HL-60 (cell line): ENCODE measurements at regions not wholly inside any gene's neighbourhood (a gene's known extent, or its start where the extent isn't known, plus 50 kb on each side); places are given as distances from the start of the nearest gene placed in this dataset.
"Not testable (repeated sequence)": the region's sequence is repeated elsewhere in the genome, so short reads cannot be mapped to it uniquely, and the experiment has no call there.

Experiments
- DNase-seq, 2 experiments: peaks; one replicate each; pipeline ENCODE4 v3.0.0-alpha.2; 2010 to 2020; ENCODE audit warnings: low read depth in 1 of 2, low spot score in 1 of 2
- H3K27ac ChIP-seq: fragments of 250-450 bp; sonication (Bioruptor Pico); replicated peaks from 2 replicates; pipeline ENCODE4 v1.5.1; 2020; ENCODE audit warnings: mild to moderate bottlenecking, moderate library complexity
- H3K27me3 ChIP-seq: fragments of 250-450 bp; sonication (Bioruptor Pico); 2 replicates; pipeline ENCODE4 v1.5.1; 2021; ENCODE audit warnings: mild to moderate bottlenecking, moderate library complexity; ENCODE audit not compliant: insufficient read depth, poor library complexity, severe bottlenecking
- H3K4me3 ChIP-seq: replicated peaks from 2 replicates; pipeline ENCODE4 v1.5.1; 2011; ENCODE audit warnings: mild to moderate bottlenecking, control low read depth, low read length; ENCODE audit not compliant: insufficient read depth

- H3K27me3 ChIP-seq, DNase-seq, H3K27ac ChIP-seq, H3K4me3 ChIP-seq: not testable (repeated sequence)
Observed at GRCh38 chr1:146284760-146285159, 55.9 kb upstream of the NOTCH2NLA start.

DNA sequence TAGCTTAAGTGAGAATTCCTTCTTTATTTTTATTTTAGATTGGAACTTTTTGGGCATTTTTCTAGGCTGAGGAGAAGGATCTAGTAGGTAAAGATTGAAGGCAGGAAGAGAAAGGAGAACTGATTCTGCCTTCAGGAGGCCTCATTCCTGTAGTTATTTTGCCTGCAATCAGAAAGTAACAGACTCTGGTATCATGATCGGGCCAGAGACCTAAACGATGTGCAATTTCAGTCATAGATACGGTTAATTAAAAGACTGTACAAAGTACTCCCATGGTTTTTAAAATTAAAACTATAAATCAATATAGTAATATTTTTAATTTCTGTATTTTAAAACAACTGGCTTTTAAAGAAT, 54.7 kb upstream of the NOTCH2NLA start:
- H3K27me3 ChIP-seq, H3K4me3 ChIP-seq, H3K27ac ChIP-seq, DNase-seq: not testable (repeated sequence)

DNA sequence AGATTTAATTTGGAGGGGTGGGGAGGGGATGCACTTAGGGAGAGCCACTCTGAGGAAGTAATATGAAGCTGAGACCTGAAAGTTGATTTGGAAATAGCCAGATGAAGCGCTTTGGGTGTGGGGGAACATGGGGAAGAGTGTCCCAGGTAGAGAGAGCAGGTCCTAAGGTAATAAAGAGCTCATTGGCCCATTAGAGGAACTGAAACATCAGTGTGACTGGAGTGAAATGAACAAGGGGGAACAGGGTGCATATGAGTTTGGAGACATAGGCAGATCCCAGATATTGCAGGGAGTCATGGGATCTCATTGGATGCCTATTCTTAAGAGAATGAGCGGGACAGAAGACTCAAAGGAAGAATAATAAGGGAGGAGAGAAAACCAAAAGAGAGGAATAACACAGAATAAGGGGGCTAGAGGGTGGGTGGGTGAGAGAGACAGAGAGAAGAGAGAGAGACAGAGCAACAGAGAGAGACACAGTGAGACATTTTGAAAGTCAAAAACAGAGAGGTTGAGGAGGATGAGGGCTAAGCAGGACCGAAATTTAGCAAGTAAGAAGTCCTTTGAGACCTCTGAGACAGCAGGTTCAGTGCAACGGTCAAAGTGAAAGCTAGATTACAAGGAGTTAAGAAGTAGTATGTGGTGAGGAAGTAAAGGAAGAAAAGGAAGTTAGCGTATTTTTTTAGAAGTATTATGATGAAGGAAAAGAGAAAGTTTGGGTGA, 54.1 kb upstream of the NOTCH2NLA start:
- not testable (repeated sequence) for H3K27me3 ChIP-seq, DNase-seq, H3K4me3 ChIP-seq, H3K27ac ChIP-seq

DNA sequence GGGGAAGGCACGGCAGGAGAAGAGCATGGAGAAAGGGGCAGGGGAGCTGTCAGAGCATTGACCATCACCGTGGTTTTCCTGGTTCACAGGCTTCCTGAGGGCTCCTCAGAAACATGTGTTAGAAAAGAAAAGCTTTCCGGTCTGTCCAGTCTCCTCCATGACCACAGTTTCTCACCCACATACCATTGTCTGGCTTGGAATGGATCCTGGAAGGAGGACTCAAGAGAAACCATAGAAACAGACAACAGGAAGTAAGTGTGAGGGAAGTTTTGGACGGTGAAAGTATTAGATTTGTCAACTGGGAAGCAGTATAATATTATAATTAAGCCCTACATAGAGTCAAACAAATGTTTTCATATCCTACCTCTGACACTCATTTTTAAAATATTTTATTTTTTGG, 52.7 kb upstream of the NOTCH2NLA start:
- H3K27ac ChIP-seq, H3K27me3 ChIP-seq, DNase-seq: not testable (repeated sequence)

DNA sequence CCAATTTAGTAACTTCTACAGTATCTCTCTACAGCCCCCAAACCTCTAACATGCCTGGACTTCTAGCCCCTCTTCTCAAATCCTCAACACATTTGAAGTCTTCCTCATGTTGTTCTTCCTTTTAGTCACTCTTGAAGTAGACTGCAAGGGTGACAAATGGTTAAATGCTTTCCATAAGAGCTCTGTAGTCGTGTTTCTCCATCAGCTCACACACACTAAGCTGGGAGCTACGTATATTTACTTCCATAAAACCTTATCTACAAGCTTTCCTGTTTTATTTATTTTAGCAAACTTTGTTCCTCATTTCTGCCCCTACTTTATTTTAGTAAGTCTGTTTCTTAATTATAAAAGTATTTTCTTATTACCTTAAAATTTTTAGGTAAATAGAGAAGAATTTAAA, 49.9 kb upstream of the NOTCH2NLA start:
- DNase-seq, result not testable (repeated sequence)

More for the DNA sequence above, 52.7 kb upstream of the NOTCH2NLA start:
- not testable (repeated sequence) for H3K4me3 ChIP-seq

More for the DNA sequence above, 49.9 kb upstream of the NOTCH2NLA start:
- H3K4me3 ChIP-seq, H3K27me3 ChIP-seq, H3K27ac ChIP-seq: not testable (repeated sequence)
